ENCODE measurements at regions not wholly inside any gene's neighbourhood (a gene's known extent, or its start where the extent isn't known, plus 50 kb on each side); places are given as distances from the start of the nearest gene placed in this dataset.

DNA sequence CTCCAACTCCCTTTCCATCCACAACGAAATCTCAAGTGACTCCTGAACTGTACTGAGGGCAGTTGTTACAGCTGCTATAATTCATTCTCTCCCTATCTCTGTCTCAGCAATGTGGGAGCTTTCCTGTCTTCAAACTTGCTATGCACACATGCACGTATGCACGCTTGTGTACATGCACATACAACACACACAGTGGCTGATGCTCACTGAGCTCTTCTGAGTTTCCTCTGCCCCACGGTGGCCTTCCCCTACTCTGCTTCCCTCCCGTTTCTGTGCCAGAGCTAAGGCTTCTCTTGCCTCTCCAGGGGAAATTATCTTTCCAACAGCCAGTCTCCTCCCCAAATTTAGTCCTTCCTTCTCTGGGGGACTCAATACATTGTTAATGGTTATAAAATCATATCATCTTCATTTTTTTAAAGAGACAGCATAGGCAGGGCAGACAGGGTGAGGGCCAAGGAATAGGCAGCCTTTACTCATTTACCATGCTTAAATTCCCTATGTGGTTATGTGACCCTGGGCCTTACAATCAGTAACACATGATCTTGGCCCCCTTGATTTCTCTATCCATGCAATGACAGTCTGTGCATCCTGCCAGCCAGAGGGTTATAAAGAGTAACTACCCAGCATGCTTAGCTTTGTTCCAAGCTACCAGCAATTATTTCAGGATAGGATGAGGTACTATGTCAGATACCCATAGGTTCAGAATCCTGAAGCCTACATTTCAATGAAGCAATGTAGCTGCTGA lies 111.9 kb upstream of the HMGA2 start:
- Histone ChIP-seq H2AFZ (ENCODE audit: low read length) (no peak overlapping the region), H3K4me1 (ENCODE audit: low read length) (no peaks in the 10 kb centered on the region), H3K4me3 (ENCODE audit: low read length) (no peak overlapping the region), H3K27ac (ENCODE audit: low read length) (no peak overlapping the region), H3K9ac (ENCODE audit: low read length) (no peak overlapping the region), H3K79me2 (ENCODE audit: low read length) (no peaks in the 10 kb centered on the region), H3K36me3 (replicated peaks; ENCODE audit: insufficient read depth, low read length) (no peaks in the 10 kb centered on the region), H3F3A (ENCODE audit: insufficient read depth, low read length) (no peaks in the 10 kb centered on the region), H3K9me3 (replicated peaks; ENCODE audit: insufficient read depth, low read length) (no peaks in the 10 kb centered on the region), H3K27me3 (replicated peaks; ENCODE audit: insufficient read depth, low read length) (no peaks in the 10 kb centered on the region), H3K4me2 (ENCODE audit: low read depth, low read length) (no peak overlapping the region), H3K9me2 (replicated peaks; ENCODE audit: insufficient read depth, low read length) (no peaks in the 10 kb centered on the region), H4K20me1 (ENCODE audit: insufficient read depth, low read length) (no peaks in the 10 kb centered on the region)
- TF ChIP-seq EZH2phosphoT487 (IDR thresholded peaks at IDR 0.05; ENCODE audit: low read length) (no peak), EZH2 (optimal IDR thresholded peaks at IDR 0.05; ENCODE audit: low read depth, low read length) (no peak)
- TF ChIP-seq, protein P1, sequence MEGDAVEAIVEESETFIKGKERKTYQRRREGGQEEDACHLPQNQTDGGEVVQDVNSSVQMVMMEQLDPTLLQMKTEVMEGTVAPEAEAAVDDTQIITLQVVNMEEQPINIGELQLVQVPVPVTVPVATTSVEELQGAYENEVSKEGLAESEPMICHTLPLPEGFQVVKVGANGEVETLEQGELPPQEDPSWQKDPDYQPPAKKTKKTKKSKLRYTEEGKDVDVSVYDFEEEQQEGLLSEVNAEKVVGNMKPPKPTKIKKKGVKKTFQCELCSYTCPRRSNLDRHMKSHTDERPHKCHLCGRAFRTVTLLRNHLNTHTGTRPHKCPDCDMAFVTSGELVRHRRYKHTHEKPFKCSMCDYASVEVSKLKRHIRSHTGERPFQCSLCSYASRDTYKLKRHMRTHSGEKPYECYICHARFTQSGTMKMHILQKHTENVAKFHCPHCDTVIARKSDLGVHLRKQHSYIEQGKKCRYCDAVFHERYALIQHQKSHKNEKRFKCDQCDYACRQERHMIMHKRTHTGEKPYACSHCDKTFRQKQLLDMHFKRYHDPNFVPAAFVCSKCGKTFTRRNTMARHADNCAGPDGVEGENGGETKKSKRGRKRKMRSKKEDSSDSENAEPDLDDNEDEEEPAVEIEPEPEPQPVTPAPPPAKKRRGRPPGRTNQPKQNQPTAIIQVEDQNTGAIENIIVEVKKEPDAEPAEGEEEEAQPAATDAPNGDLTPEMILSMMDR (IDR thresholded peaks at IDR 0.05; ENCODE audit: low read length): no peak
- no peak for DNase-seq

DNA sequence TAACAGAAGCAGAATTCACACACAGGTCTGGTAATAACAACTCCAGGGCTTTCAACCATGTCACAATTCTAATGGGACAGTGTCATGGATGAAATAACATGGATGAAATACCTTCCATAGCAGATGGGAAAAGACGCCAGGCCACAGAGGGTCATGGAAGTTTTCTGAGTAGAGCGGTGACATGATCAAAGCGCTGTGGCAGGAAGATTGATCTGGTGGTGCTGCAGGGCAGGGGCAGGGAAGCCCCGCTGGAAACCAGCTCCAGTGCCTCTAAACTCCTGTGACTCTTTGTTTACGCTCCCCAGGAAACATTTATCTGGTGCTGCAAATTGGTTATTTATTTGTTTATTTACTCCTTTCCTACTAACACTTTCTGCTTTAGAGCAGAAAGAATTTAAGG lies 108.3 kb upstream of the HMGA2 start:
- no peaks in the 10 kb centered on the region for H4K20me1 ChIP-seq (ENCODE audit: insufficient read depth, low read length)
- no peaks in the 10 kb centered on the region for H3K9me3 ChIP-seq (replicated peaks; ENCODE audit: insufficient read depth, low read length)
- H3K27me3 ChIP-seq (replicated peaks; ENCODE audit: insufficient read depth, low read length): no peaks in the 10 kb centered on the region
- no peaks in the 10 kb centered on the region for H3K4me1 ChIP-seq (ENCODE audit: low read length)
- no peak overlapping the region for H3K4me2 ChIP-seq (ENCODE audit: low read depth, low read length)
- H3K36me3 ChIP-seq (replicated peaks; ENCODE audit: insufficient read depth, low read length): no peaks in the 10 kb centered on the region
- H2AFZ ChIP-seq (ENCODE audit: low read length): no peak overlapping the region
- H3F3A ChIP-seq (ENCODE audit: insufficient read depth, low read length): no peaks in the 10 kb centered on the region
- H3K9me2 ChIP-seq (replicated peaks; ENCODE audit: insufficient read depth, low read length): no peaks in the 10 kb centered on the region
- no peak overlapping the region for H3K27ac ChIP-seq (ENCODE audit: low read length)
- H3K4me3 ChIP-seq (ENCODE audit: low read length): no peak overlapping the region
- no peaks in the 10 kb centered on the region for H3K79me2 ChIP-seq (ENCODE audit: low read length)
- TF ChIP-seq EZH2 (optimal IDR thresholded peaks at IDR 0.05; ENCODE audit: low read depth, low read length) (no peak), EZH2phosphoT487 (IDR thresholded peaks at IDR 0.05; ENCODE audit: low read length) (no peak)
- TF ChIP-seq, protein P1 (IDR thresholded peaks at IDR 0.05; ENCODE audit: low read length): no peak
- no peak for DNase-seq
- no peak overlapping the region for H3K9ac ChIP-seq (ENCODE audit: low read length)

DNA sequence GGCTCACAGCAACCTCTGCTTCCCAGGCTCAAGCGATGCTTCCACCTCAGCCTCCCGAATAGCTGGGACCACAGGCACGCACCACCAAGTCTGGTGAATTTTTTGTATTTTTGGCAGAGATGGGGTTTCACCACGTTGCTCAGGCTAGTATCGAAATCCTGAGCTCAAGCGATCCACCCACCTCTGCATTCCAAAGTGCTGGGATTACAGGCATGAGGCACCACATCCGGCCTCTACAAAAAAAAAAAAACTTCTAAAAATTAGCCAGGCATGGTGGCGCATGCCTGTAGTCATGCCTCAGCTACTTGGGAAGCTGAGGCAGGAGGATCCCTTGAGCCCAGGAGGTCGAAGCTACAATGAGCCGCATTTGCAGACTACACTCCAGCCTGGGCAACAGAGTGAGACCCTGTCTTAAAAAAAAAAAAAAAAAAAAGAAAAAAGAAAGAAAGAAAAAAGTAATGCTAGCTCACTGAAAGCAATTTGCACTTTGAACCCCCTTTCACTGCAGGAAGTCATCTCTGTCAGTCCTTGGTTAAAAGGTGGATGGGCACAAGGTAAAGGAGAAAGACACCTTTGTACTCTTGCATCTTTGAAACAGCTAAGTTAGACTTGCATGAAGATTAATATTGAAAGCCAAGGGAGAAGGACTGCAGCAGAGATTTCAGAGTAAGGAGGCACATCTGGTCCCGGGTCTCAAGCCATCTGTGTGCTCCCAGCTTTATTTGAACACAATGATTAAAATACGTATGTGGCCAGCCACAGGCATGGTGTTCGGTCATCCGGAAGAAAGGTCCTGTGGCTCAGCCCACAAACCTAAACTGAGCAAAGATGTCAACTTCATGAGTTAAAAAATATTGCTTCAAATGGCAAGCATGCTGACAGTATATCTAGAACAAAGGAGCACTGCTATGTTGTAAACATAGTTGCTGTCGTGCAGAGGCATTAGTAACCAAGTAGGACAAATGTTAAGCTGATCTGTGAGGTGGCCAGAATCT lies 103.8 kb upstream of the HMGA2 start:
- H3K79me2 ChIP-seq (ENCODE audit: low read length): no peaks in the 10 kb centered on the region
- no peak for DNase-seq
- no peak overlapping the region for H3K9ac ChIP-seq (ENCODE audit: low read length)
- no peaks in the 10 kb centered on the region for H3K27me3 ChIP-seq (replicated peaks; ENCODE audit: insufficient read depth, low read length)
- no peaks in the 10 kb centered on the region for H3K36me3 ChIP-seq (replicated peaks; ENCODE audit: insufficient read depth, low read length)
- H3F3A ChIP-seq (ENCODE audit: insufficient read depth, low read length): no peaks in the 10 kb centered on the region
- TF ChIP-seq EZH2phosphoT487 (IDR thresholded peaks at IDR 0.05; ENCODE audit: low read length) (no peak), EZH2 (optimal IDR thresholded peaks at IDR 0.05; ENCODE audit: low read depth, low read length) (no peak)
- TF ChIP-seq, protein P1 (IDR thresholded peaks at IDR 0.05; ENCODE audit: low read length): no peak
- H4K20me1 ChIP-seq (ENCODE audit: insufficient read depth, low read length): no peaks in the 10 kb centered on the region
- H3K27ac ChIP-seq (ENCODE audit: low read length): no peak overlapping the region
- no peak overlapping the region for H3K4me2 ChIP-seq (ENCODE audit: low read depth, low read length)
- H3K4me3 ChIP-seq (ENCODE audit: low read length): no peak overlapping the region
- no peaks in the 10 kb centered on the region for H3K4me1 ChIP-seq (ENCODE audit: low read length)
- no peaks in the 10 kb centered on the region for H3K9me3 ChIP-seq (replicated peaks; ENCODE audit: insufficient read depth, low read length)
- H2AFZ ChIP-seq (ENCODE audit: low read length): no peak overlapping the region
- H3K9me2 ChIP-seq (replicated peaks; ENCODE audit: insufficient read depth, low read length): no peaks in the 10 kb centered on the region

All from MM.1S (cell line).